GM12873 (cell line): ENCODE measurements at regions not wholly inside any gene's neighbourhood (a gene's known extent, or its start where the extent isn't known, plus 50 kb on each side); places are given as distances from the start of the nearest gene placed in this dataset.

Experiments used
- CTCF ChIP-seq: IDR thresholded peaks from 2 replicates; pipeline ENCODE4 v1.5.1; 2012; ENCODE audit warnings: low read depth, mild to moderate bottlenecking, moderate library complexity, low read length, control low read depth; ENCODE audit not compliant: insufficient read depth; ENCODE audit errors: missing control alignments

- no peak for TF ChIP-seq CTCF
These were observed 675.2 kb upstream of the NR5A2 start for GRCh38 chr1:199352351-199352750.

- TF ChIP-seq CTCF = no peak
These were observed 673.6 kb upstream of the NR5A2 start for GRCh38 chr1:199353906-199354305.

- no peak for TF ChIP-seq CTCF
These were observed 670.9 kb upstream of the NR5A2 start for GRCh38 chr1:199356561-199356960.

- no peak for TF ChIP-seq CTCF
These were observed 669.9 kb upstream of the NR5A2 start for GRCh38 chr1:199357599-199357998.

- TF ChIP-seq CTCF = no peak
These were observed 664.5 kb upstream of the NR5A2 start for GRCh38 chr1:199362996-199363395.

GRCh38 chr1:199373139-199373538 lies 654.4 kb upstream of the NR5A2 start:
- TF ChIP-seq CTCF = no peak

- TF ChIP-seq CTCF = no peak
These were observed 650.3 kb upstream of the NR5A2 start for GRCh38 chr1:199377211-199377610.
